Kidney epithelial cell (primary cell): ENCODE measurements at regions not wholly inside any gene's neighbourhood (a gene's known extent, or its start where the extent isn't known, plus 50 kb on each side); places are given as distances from the start of the nearest gene placed in this dataset.

ENCODE experiments used
- DNase-seq: peaks from one replicate; pipeline ENCODE4 v3.0.0-alpha.2; 2010; ENCODE audit warnings: low read depth
- H3K27me3 ChIP-seq: 2 replicates; pipeline ENCODE4 v1.6.0; 2011; ENCODE audit warnings: low read length; ENCODE audit not compliant: control insufficient read depth, insufficient read depth
- H3K36me3 ChIP-seq: 2 replicates; pipeline ENCODE4 v1.5.1; 2011; ENCODE audit warnings: low read length; ENCODE audit not compliant: control insufficient read depth, insufficient read depth
- H3K4me3 ChIP-seq: 2 replicates; pipeline ENCODE4 v1.5.1; 2011; ENCODE audit warnings: low read depth, mild to moderate bottlenecking, control low read depth, low read length
- TF ChIP-seq, protein P1 (sequence below): IDR thresholded peaks from 2 replicates; pipeline ENCODE4 v1.5.1; 2011; ENCODE audit warnings: mild to moderate bottlenecking, moderate library complexity, low read length, control low read depth, inconsistent platforms; ENCODE audit not compliant: insufficient read depth, poor library complexity, severe bottlenecking

DNA sequence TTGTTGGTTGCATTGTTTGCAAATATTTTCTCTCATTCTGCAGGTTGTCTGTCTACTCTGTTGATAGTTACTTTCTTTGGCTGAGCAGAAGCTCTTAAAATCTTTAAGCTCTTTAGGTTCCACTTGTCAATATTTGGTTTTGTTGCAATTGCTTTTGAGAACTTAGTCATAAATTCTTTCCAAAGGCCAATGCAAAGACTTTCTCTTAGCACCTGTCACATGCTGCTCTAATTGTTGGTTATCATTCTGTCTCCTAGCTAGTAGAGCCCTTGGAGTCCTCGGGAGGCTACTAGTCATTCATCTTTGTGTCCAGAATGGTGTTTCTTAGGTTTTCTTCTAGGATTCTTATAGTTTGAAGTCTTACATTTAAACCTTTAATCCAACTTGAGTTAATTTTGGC lies 312.7 kb upstream of the PROX1 start:
- Histone ChIP-seq H3K36me3 (no peaks in the 10 kb centered on the region), H3K27me3 (no peaks in the 10 kb centered on the region), H3K4me3 (no peak overlapping the region)
- TF ChIP-seq, protein P1, sequence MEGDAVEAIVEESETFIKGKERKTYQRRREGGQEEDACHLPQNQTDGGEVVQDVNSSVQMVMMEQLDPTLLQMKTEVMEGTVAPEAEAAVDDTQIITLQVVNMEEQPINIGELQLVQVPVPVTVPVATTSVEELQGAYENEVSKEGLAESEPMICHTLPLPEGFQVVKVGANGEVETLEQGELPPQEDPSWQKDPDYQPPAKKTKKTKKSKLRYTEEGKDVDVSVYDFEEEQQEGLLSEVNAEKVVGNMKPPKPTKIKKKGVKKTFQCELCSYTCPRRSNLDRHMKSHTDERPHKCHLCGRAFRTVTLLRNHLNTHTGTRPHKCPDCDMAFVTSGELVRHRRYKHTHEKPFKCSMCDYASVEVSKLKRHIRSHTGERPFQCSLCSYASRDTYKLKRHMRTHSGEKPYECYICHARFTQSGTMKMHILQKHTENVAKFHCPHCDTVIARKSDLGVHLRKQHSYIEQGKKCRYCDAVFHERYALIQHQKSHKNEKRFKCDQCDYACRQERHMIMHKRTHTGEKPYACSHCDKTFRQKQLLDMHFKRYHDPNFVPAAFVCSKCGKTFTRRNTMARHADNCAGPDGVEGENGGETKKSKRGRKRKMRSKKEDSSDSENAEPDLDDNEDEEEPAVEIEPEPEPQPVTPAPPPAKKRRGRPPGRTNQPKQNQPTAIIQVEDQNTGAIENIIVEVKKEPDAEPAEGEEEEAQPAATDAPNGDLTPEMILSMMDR = no peak
- no peak for DNase-seq

DNA sequence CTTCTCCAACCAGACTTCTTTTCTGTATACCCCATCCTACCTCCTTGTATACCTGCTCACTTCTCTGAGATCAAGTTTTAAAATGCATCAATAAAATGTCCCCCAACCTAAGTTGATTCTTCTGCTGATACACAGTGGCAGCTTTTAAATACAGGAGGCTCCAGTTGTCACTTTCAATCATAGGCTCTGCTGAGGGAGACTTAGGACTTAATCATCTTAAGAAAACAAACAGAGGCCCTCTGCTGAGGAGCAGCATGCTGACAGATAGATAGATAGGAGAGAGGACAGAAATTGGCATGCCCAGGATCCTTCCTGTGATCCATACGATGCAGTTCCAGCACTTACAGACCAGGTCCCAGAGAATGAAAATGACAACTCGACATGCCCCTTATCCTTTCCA lies 311.0 kb upstream of the PROX1 start:
- Histone ChIP-seq H3K36me3 (no peaks in the 10 kb centered on the region), H3K4me3 (no peak overlapping the region), H3K27me3 (no peaks in the 10 kb centered on the region)
- DNase-seq = no peak
- TF ChIP-seq, protein P1 = no peak

DNA sequence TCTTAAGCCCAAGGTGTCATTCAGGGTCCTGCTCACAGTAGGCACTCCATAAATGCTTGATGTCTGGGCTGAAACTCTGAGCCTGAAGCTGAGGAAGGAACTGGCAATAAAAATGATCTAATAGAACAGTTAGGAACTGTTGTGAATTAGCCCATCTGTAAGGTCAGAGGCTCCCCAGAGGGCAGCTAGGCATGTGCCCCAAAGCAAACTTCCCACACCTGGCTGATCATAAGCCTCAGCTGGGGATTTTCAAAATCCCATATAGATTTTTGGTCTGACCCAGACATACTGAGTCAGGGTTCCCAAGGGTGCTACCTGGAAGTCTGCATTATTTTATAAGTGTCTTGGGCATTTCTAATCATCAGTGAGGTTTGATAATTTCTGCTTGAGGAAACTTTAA lies 309.4 kb upstream of the PROX1 start:
- no peak for DNase-seq
- H3K36me3 ChIP-seq = no peaks in the 10 kb centered on the region
- no peak overlapping the region for H3K4me3 ChIP-seq
- H3K27me3 ChIP-seq = no peaks in the 10 kb centered on the region
- TF ChIP-seq, protein P1 = no peak

DNA sequence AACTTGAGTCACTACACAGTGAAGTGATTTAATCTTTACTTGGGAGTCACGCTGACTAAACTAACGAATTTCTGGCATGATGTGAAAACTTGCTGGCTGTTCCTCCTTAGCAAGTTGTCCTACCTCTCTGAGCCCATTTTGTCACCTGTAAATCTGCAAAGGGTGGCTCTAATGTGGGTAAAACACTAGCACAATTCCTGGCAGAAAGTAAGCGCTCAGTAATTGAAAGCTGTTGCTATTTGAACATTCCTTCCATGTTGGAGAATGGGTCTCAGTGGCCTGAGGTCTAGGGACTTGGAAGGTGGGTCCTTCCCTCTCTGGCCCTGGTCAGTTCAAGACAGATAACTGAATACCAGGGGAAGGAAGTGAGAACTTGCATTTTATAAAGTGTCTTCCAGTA lies 309.0 kb upstream of the PROX1 start:
- Histone ChIP-seq H3K4me3 (no peak overlapping the region), H3K36me3 (no peaks in the 10 kb centered on the region), H3K27me3 (no peaks in the 10 kb centered on the region)
- DNase-seq = no peak
- TF ChIP-seq, protein P1 = no peak

DNA sequence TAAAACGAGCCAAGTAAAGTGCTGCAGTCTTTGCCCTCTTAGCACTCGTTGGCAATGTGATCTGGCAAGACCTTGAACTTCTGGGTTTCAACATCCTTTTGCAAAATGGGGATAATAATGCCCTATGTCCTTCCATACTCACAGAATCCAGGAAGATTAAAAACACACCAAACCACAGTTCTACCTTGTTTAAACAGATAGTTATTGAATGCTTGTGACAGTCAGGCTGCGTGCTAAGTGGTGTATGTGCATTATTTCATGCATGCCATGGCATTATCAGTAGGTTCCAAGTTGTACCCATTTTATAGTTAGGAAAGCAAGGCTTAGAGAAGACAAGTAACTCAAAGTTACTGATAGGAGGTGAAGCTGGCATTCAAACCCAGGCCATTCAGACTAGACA lies 308.6 kb upstream of the PROX1 start:
- no peaks in the 10 kb centered on the region for H3K36me3 ChIP-seq
- H3K4me3 ChIP-seq = no peak overlapping the region
- TF ChIP-seq, protein P1 = no peak
- no peak for DNase-seq
- H3K27me3 ChIP-seq = no peaks in the 10 kb centered on the region

DNA sequence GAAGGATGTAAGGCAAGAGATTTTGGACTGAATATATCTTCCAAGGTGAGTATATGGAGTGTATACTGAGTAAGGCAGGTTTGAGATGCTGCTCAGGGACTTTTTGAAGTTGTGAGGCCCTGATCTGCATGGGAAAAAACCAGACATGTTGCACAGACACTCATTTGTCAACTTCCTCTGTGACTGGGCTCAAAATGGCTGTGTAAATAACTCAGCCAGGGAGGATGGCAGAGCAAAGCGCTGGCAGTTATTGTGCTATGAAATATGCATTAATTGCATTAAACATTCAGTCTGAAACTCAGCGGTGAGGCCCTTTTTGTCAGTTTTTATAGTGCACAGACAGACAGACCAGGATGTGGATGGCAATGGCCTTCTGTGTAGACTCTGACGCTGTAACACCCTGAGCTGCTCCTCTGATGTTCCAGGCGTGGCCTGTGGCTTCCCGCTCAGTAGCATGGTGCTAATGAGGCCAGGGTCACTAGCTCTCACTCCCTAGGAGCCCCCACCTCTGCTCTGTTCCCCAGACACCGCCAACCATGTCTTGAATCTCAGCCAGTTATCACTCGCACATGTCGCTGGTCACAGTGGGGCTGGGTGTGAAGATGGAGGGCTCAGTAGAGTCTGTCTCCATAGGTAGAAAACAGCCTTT lies 307.0 kb upstream of the PROX1 start:
- DNase-seq = no peak
- H3K27me3 ChIP-seq = no peaks in the 10 kb centered on the region
- no peaks in the 10 kb centered on the region for H3K36me3 ChIP-seq

More for the DNA sequence above, 307.0 kb upstream of the PROX1 start:
- no peak overlapping the region for H3K4me3 ChIP-seq
- TF ChIP-seq, protein P1 = no peak
